H1 (cell line): ENCODE measurements at regions not wholly inside any gene's neighbourhood (a gene's known extent, or its start where the extent isn't known, plus 50 kb on each side); places are given as distances from the start of the nearest gene placed in this dataset.
"Not testable (repeated sequence)": the region's sequence is repeated elsewhere in the genome, so short reads cannot be mapped to it uniquely, and the experiment has no call there.

Experiments used
- CTCF ChIA-PET: fragments of 300-600 bp; sonication (Branson Sonifier 250); formaldehyde crosslinking; loops from one replicate; lab custom pipeline; 2021; ENCODE audit not compliant: partially characterized antibody; lab: Charles Lee
- POLR2A ChIA-PET: fragments of 300-600 bp; sonication (Branson Sonifier 250); formaldehyde crosslinking; loops from one replicate; lab custom pipeline; 2021; ENCODE audit warnings: inconsistent platforms; ENCODE audit not compliant: partially characterized antibody; lab: Charles Lee
- DNase-seq, 2 experiments: peaks; one replicate each; pipeline versions ENCODE4 v3.0.0 to v3.0.0-alpha.2; 2010 to 2022; ENCODE audit warnings: low spot score in 2 of 2, low read depth in 1 of 2, mixed read lengths in 1 of 2
- FAIRE-seq: peaks from 2 replicates; lab custom pipeline; 2011; peaks lifted over from hg19 to GRCh38; lab: Jason Lieb, UNC
- H2AFZ ChIP-seq: 2 replicates; pipeline ENCODE4 v1.8.1; 2012; ENCODE audit warnings: low read length, inconsistent platforms
- H2AK5ac ChIP-seq: 2 replicates; pipeline ENCODE4 v1.6.1; 2013; ENCODE audit warnings: low read depth, low read length
- H2BK120ac ChIP-seq: replicated peaks from 2 replicates; pipeline ENCODE3; 2013; ENCODE audit warnings: low read depth, low read length, inconsistent platforms
- H2BK12ac ChIP-seq: 2 replicates; pipeline ENCODE4 v1.6.1; 2013; ENCODE audit warnings: low read depth, low read length
- H2BK15ac ChIP-seq: 2 replicates; pipeline ENCODE4 v1.6.1; 2013; ENCODE audit warnings: low read length
- H2BK20ac ChIP-seq: 2 replicates; pipeline ENCODE4 v1.6.1; 2013; ENCODE audit warnings: low read length
- H2BK5ac ChIP-seq: 2 replicates; pipeline ENCODE4 v1.6.1; 2013; ENCODE audit warnings: low read depth, low read length
- H3K14ac ChIP-seq: 2 replicates; pipeline ENCODE4 v1.6.1; 2013; ENCODE audit warnings: inconsistent platforms; ENCODE audit not compliant: insufficient read length
- H3K18ac ChIP-seq: 2 replicates; pipeline ENCODE4 v1.6.1; 2013; ENCODE audit warnings: low read length; ENCODE audit errors: extremely low read depth
- H3K23ac ChIP-seq: 2 replicates; pipeline ENCODE4 v1.6.1; 2013; ENCODE audit warnings: inconsistent platforms; ENCODE audit not compliant: insufficient read length
- H3K23me2 ChIP-seq: 2 replicates; pipeline ENCODE4 v1.6.1; 2013; ENCODE audit warnings: low read depth, low read length
- H3K27ac ChIP-seq: 2 replicates; pipeline ENCODE4 v1.6.1; 2011; ENCODE audit warnings: low read depth, low read length, inconsistent platforms
- H3K27me3 ChIP-seq, 4 experiments: replicated peaks in 1 of 4; 1 replicate in 1 of 4; 2 replicates in 3 of 4; pipeline versions ENCODE4 v1.6.1 to v1.8.1; 2011 to 2013; ENCODE audit warnings: low read length in 3 of 4, mild to moderate bottlenecking in 3 of 4, inconsistent platforms in 2 of 4, mixed read lengths in 2 of 4, moderate library complexity in 1 of 4; ENCODE audit not compliant: control insufficient read depth in 3 of 4, insufficient read depth in 3 of 4; ENCODE audit errors: extremely low read depth in 1 of 4
- H3K36me3 ChIP-seq, 4 experiments: 2 replicates each; pipeline versions ENCODE4 v1.6.1 to v1.8.1; 2011 to 2013; ENCODE audit warnings: mild to moderate bottlenecking in 4 of 4, low read length in 3 of 4, moderate library complexity in 2 of 4, control low read depth in 1 of 4, inconsistent platforms in 1 of 4; ENCODE audit not compliant: insufficient read depth in 4 of 4, control insufficient read depth in 2 of 4
- H3K4ac ChIP-seq: replicated peaks from 2 replicates; pipeline ENCODE3; 2013; ENCODE audit warnings: low read length, low read depth, mixed read lengths, inconsistent platforms; ENCODE audit not compliant: insufficient read length
- H3K4me1 ChIP-seq, 4 experiments: replicated peaks in 1 of 4; 1 replicate in 1 of 4; 2 replicates in 3 of 4; pipeline versions ENCODE4 v1.6.1 to v1.8.1; 2011 to 2013; ENCODE audit warnings: low read length in 3 of 4, inconsistent platforms in 2 of 4, mixed read lengths in 1 of 4; ENCODE audit not compliant: insufficient read depth in 4 of 4, control insufficient read depth in 3 of 4
- H3K4me2 ChIP-seq, 2 experiments: 2 replicates each; pipeline versions ENCODE4 v1.6.1 to v1.8.1; 2011 to 2013; ENCODE audit warnings: low read depth in 2 of 2, low read length in 2 of 2, control low read depth in 1 of 2, inconsistent platforms in 1 of 2, mild to moderate bottlenecking in 1 of 2; ENCODE audit not compliant: insufficient read depth in 1 of 2
- H3K4me3 ChIP-seq, 4 experiments: fragments of 200-600, 300-600 bp in 1 of 4; sonication (generic), shearing (Covaris generic), sonication (Bioruptor Twin) in 1 of 4; 2 replicates each; pipeline versions ENCODE4 v1.5.1 to v1.8.1; 2011 to 2016; ENCODE audit warnings: low read length in 4 of 4, low read depth in 3 of 4, control low read depth in 2 of 4, inconsistent platforms in 2 of 4, mild to moderate bottlenecking in 2 of 4, mixed read lengths in 1 of 4, moderate library complexity in 1 of 4; ENCODE audit not compliant: insufficient read depth in 2 of 4; ENCODE audit errors: extremely low read depth in 1 of 4
- H3K56ac ChIP-seq: replicated peaks from 2 replicates; pipeline ENCODE3; 2013; ENCODE audit warnings: low read depth, mild to moderate bottlenecking, mixed read lengths, low read length, inconsistent platforms; ENCODE audit not compliant: insufficient read length
- H3K79me1 ChIP-seq: 2 replicates; pipeline ENCODE4 v1.6.1; 2013; ENCODE audit warnings: low read depth, low read length, control low read depth
- H3K79me2 ChIP-seq, 2 experiments: 2 replicates each; pipeline versions ENCODE4 v1.6.1 to v1.8.1; 2012 to 2013; ENCODE audit warnings: low read length in 2 of 2, mild to moderate bottlenecking in 2 of 2, inconsistent platforms in 1 of 2; ENCODE audit not compliant: insufficient read depth in 2 of 2, control insufficient read depth in 1 of 2
- H3K9ac ChIP-seq, 4 experiments: replicated peaks in 1 of 4; 1 replicate in 1 of 4; 2 replicates in 3 of 4; pipeline versions ENCODE4 v1.6.1 to v1.8.1; 2011 to 2013; ENCODE audit warnings: low read depth in 3 of 4, low read length in 3 of 4, control low read depth in 2 of 4, mild to moderate bottlenecking in 2 of 4, moderate library complexity in 2 of 4, inconsistent platforms in 1 of 4; ENCODE audit errors: extremely low read depth in 1 of 4
- H3K9me3 ChIP-seq, 2 experiments: 2 replicates each; pipeline versions ENCODE4 v1.6.1 to v1.8.1; 2012 to 2013; ENCODE audit warnings: mild to moderate bottlenecking in 2 of 2, moderate library complexity in 2 of 2, control low read depth in 1 of 2, inconsistent platforms in 1 of 2, low read depth in 1 of 2, low read length in 1 of 2, mixed read lengths in 1 of 2; ENCODE audit not compliant: insufficient read depth in 2 of 2
- H4K20me1 ChIP-seq, 2 experiments: replicated peaks in 1 of 2; 2 replicates each; pipeline versions ENCODE3 to v1.8.1; 2011 to 2013; ENCODE audit warnings: inconsistent platforms in 2 of 2, low read length in 2 of 2, mild to moderate bottlenecking in 1 of 2; ENCODE audit not compliant: insufficient read depth in 2 of 2, control insufficient read depth in 1 of 2
- H4K5ac ChIP-seq: 2 replicates; pipeline ENCODE4 v1.6.1; 2013; ENCODE audit warnings: low read length, low read depth, mixed read lengths, inconsistent platforms; ENCODE audit not compliant: insufficient read length
- H4K8ac ChIP-seq: 2 replicates; pipeline ENCODE4 v1.8.0; 2013; ENCODE audit warnings: mild to moderate bottlenecking, moderate library complexity, low read length, inconsistent platforms; ENCODE audit not compliant: insufficient read depth; ENCODE audit errors: extremely low read depth
- H4K91ac ChIP-seq: replicated peaks from 2 replicates; pipeline ENCODE3; 2013; ENCODE audit warnings: low read length, mixed read lengths, inconsistent platforms; ENCODE audit not compliant: insufficient read length
- WGBS, 2 experiments: shearing (Covaris generic) in 1 of 2; methylation state at CpG; one replicate each; pipeline versions ENCODE4 v1.1.6 to v1.1.7; 2013 to 2015; ENCODE audit warnings: low lambda C conversion rate in 2 of 2, mixed read lengths in 2 of 2, inconsistent platforms in 1 of 2, low coverage in 1 of 2, missing lambda C conversion rate in 1 of 2; ENCODE audit not compliant: insufficient replicate concordance in 2 of 2, insufficient coverage in 1 of 2, insufficient read length in 1 of 2; ENCODE audit errors: extremely low coverage in 1 of 2, missing lambda C conversion rate in 1 of 2; 5-methylcytosine and 5-hydroxymethylcytosine counted together

DNA sequence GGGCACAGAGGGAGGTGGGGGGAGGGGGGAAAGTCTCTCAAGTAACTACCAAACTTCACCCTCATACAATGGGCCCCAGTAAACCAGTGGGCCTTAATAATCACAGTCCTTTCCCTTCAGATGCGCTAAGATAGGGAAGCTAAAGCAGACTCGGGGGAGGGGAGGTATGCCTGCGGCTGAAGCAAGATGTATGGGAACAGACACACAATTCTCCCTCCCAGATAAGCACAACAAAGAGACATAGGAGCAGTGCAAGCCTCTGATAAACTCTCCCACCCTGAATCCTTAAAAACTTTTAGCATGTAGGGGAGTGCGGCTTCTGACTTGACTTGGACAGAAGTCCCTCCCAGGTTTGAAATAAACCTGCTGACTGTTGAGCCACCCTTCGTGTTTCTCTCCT, 54.7 kb downstream of the PROP1 start:
- 76% methylated on average over 5 of the region's 5 CpGs; no CpG with 5 or more reads in 1 of the 2 experiments for WGBS, 2 experiments
- H2BK120ac ChIP-seq, FAIRE-seq, H3K4ac ChIP-seq, H3K56ac ChIP-seq, H2BK15ac ChIP-seq, H2BK5ac ChIP-seq, CTCF ChIA-PET, H4K91ac ChIP-seq, H3K23ac ChIP-seq, H3K14ac ChIP-seq, H3K4me1 ChIP-seq, H2BK12ac ChIP-seq, H3K9me3 ChIP-seq, H3K4me3 ChIP-seq, H3K9ac ChIP-seq, POLR2A ChIA-PET, H3K79me2 ChIP-seq, H3K18ac ChIP-seq, DNase-seq, H4K5ac ChIP-seq, H3K36me3 ChIP-seq, H4K20me1 ChIP-seq, H3K79me1 ChIP-seq, H2BK20ac ChIP-seq, H3K4me2 ChIP-seq, H2AK5ac ChIP-seq, H3K27me3 ChIP-seq, H2AFZ ChIP-seq, H4K8ac ChIP-seq, H3K23me2 ChIP-seq, H3K27ac ChIP-seq: not testable (repeated sequence)
